HG02870 (cell line): ENCODE measurements at regions not wholly inside any gene's neighbourhood (a gene's known extent, or its start where the extent isn't known, plus 50 kb on each side); places are given as distances from the start of the nearest gene placed in this dataset.

Experiments used
- ATAC-seq: cut with Tn5 transposase; IDR thresholded peaks from one replicate; pipeline ENCODE4 v1.9.1; 2021; ENCODE audit warnings: mild to moderate bottlenecking, moderate library complexity; ENCODE audit not compliant: unreplicated experiment

- ATAC-seq, result peak; percentile 7
These were observed 111.8 kb downstream of the LRRC70 start for GRCh38 chr5:62690421-62690820.

DNA sequence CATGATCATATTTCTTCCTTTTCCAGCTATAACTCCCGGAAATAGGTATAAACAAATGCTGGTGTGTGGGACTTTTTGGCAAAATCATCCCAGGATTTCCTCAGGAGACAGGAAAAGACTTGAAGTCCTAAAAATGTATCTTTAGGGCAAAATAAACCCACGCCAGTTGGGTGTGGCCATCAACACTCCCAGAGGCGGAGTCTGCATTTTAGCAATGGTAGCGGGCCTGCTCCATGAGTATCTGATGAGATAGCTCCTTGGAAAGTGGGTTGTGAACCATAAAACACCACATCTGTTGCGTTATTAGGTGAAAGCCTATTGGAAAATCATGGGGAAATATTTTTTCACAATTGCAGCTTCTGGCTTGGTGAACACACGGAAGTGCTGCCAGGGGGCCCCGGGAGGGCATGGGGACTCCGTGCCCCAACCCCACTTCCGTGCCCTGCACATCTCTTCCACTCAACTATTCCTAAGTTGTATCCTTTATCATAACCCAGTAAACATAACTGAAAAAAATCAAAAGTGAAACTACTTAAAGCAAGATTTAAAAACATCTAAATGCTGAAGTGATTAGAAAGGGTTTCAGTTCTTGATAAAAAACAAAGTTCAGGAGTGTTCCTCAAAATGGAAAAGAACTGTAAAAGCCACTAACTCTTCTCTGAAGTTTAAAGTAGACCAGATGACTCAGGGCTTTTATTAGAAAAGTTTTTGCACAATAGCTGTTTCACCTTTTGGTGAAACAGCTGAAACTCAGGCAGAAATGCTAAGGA is 111.2 kb downstream of the LRRC70 start:
- ATAC-seq, result peak; percentile 37

- no peak for ATAC-seq
These were observed 108.1 kb downstream of the LRRC70 start for GRCh38 chr5:62686692-62687091.

DNA sequence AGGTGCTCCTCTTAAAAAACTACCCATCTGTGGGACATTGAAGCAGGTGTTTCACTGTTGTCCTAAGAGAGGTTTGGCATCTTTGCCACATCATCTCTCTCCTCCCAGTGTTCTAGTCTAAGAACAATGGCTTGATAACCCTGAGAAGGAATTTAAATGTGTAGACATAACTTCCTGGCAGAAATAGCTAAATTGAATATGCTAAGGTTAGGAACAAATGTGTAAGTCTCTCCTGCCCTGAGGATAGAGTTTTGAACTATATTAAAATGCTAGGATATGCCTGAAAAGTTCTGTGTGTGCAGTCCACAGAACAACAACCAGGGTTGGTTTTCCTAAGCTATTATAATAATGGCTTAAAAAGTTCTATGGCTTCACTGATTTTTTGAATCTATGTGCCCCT is 106.6 kb downstream of the LRRC70 start:
- ATAC-seq, result no peak

DNA sequence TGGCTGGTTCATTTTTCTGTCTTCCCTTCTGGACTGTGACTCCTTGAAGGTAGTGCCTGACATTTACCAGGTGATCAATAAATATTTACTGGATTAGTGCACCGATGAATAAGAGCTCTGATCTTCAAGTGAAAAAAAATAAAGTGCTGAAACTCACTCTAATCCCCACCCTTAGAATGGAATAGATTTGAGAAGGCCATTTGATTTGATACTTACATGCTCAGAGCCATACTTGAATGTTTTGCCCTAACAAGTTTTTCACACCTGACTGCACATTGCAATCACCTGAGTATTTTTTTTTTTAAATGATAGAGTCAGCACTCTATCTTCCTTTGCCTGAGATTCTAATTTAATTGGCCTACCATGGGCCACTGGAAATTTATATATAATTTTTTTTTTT is 105.7 kb downstream of the LRRC70 start:
- ATAC-seq, result no peak

- no peak for ATAC-seq
These were observed 103.4 kb downstream of the LRRC70 start for GRCh38 chr5:62682059-62682458.

- ATAC-seq, result no peak
These were observed 102.7 kb downstream of the LRRC70 start for GRCh38 chr5:62681117-62681850.

- no peak for ATAC-seq
These were observed 101.5 kb downstream of the LRRC70 start for GRCh38 chr5:62680121-62680520.
